NCI-H446 treated with DMSO at 0.1 percent for 48 hours (cell line): ENCODE measurements at regions not wholly inside any gene's neighbourhood (a gene's known extent, or its start where the extent isn't known, plus 50 kb on each side); places are given as distances from the start of the nearest gene placed in this dataset.
"Not testable (repeated sequence)": the region's sequence is repeated elsewhere in the genome, so short reads cannot be mapped to it uniquely, and the experiment has no call there.

Source experiments
- DNase-seq: peaks from one replicate; lab custom pipeline; 2025; lab: John Stamatoyannopoulos, UW

- DNase-seq = not testable (repeated sequence)
Measured at GRCh38 chr4:3589379-3589778, 57.2 kb upstream of the LRPAP1 start.

- DNase-seq = not testable (repeated sequence)
Measured at GRCh38 chr4:3588517-3589194, 56.4 kb upstream of the LRPAP1 start.

DNA sequence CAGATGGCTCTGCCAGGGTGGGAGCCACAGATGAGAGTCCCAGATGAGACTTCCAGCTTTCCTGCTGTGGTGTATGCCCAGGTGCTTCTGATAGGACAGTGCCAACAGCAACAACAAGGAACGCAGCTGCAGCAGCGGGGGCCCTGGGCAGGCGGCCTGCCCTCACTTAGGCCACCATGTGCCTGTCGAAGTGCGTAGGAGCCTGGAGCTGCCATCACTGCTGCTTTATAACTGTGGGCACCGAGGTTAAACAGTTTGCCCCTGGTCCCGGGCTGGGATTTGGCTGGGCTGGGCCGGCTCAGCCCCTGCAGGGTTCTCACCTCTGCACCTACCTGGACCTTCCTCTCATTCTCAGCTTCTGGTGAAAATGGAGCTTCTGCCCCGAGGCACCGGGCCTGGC lies 54.4 kb upstream of the LRPAP1 start:
- DNase-seq = not testable (repeated sequence)

DNA sequence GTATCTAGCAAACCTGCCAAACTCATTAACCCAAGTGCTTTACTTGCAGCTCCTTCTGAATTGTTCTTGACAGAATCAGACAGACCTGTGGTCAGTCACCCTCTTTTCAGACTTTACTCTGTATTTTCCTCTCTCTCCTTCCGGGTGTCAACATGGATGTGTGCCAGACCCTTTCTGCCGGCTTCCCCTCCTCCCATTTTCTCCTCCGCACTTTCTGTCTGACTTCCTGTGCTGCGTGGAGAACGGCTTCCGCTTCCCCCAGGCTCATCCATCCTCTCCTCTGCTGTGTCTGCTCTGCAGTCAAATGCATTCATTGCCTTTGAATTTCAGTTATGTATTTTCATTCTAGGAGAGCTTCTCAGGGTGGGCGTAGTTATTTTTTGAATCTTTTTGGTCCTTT lies 53.3 kb upstream of the LRPAP1 start:
- not testable (repeated sequence) for DNase-seq

- DNase-seq = no peak
Measured at GRCh38 chr4:3582091-3582475, 49.9 kb upstream of the LRPAP1 start.
